ENCODE measurements at regions not wholly inside any gene's neighbourhood (a gene's known extent, or its start where the extent isn't known, plus 50 kb on each side); places are given as distances from the start of the nearest gene placed in this dataset.
"Not testable (repeated sequence)": the region's sequence is repeated elsewhere in the genome, so short reads cannot be mapped to it uniquely, and the experiment has no call there.

DNA sequence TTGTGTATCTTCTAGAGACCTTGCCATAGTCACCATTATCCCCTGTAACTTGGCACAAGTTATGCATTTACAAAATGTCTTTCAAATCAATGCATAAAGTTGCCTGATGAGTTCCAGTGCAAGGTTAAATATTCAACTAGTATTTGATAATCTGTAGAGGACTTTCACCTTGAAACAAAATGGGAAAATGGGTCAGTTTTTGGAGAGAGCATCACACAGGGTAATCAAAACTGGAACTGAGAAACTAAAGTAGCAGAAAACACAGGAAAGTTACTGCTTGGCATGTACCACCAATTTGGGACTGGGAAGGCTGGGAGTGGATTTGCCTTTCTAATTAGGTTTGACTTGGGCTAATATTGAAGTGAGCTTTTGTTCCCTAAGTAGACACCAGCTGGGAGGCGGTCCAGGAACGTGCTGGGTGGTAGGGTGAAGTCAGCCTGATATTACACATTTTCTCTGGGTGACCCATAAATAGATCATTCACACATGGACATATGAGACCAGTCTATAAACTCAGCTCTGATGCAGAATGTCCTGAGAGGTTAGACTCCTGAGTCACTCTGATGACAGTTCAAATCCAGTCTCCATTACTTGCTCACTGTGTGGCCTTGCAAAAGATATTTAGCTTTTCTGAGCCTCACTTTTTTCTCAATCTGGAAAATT lies 152.3 kb downstream of the PCTP start:
- no peak for DNase-seq

DNA sequence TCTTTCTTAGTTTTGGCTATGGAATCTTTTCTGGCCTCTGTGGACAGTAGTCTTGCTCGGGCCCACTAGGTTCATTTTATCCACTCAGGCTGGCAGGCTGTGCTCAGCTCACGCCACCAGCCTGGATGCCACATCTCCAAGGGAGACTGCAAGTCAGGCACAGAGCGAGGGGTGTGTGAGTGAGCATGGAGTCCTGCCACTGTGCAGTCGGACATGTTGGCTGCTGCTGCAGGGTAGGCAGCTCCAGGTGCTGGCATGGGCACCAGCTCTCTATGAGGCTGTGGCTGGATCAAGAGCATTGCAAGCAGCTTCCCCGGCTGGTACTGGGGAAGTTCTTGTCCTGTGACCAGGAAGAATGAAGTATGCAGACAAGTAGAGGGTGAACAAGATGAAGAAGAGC lies 158.9 kb downstream of the PCTP start:
- DNase-seq, result no peak

DNA sequence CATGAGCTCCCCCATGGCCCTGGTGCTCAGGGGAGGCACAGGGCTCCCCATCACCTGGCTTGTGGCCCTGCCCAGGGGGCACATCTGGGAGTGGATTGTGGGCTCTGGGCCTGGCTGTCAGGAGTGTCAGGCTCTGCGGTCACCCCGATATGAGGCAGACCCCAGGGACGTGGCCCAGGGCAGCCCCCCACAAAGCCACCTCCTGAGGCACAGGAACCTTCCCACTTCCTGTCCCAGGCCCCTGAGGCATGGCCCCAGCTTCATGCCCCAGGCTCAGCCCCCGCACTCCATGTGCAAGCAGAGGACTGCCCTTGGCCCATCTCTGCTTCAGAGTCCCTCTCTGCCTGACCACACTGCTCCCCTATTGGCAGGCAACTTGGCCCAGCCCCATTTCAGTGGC lies 160.3 kb downstream of the PCTP start:
- DNase-seq, result no peak

DNA sequence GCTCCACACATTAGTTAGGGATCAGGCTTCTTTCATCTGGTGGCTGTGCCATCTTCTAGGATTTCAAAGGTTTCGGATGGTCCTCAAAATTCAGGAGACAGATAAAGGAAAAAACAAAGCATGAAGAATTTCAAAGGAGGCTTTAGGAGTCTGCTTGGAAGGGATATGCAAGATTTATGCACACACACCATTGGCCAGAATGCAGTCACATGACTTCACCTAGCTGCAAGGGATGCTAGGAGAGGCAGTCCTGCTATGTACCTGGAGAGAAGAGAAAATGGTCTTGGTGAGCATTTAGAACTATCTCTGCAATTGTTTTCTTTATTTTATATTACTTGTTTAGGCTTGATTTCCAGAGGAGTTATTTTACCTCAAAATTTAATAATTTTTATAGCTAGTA lies 174.6 kb downstream of the PCTP start:
- DNase-seq, result no peak

DNA sequence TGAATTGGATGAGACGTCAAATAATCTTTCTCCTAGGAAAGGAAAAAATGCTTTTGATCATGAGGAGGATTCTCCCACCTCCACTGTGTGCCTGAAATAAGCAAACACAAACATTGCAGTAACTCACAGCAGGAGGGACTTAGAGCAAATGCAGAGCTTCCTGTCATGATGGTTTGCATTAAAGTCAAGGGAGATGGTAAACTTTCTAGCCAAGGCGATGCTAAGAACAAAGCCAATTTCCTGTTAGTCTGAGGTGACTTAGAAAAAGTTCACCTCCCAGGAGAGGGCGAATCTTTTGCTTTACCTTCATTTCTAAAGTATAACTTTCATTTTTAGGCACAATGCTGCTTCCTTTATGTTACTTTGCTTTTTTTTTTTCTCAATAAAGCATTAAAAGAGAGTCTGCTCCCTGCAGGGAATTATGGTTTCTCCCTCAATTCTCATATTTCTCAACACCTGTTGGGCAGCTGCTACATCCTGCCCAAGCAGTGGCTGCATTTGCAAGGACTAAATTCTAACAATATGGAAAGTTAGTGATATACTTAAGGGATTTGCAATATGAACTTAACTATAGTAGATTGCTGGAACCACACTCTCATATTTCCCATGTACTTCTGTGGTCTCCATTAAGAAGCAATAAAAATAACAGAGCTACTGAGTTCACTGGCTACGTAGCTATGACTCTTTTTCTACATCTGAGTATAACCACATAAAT lies 175.6 kb downstream of the PCTP start:
- no peak for DNase-seq

DNA sequence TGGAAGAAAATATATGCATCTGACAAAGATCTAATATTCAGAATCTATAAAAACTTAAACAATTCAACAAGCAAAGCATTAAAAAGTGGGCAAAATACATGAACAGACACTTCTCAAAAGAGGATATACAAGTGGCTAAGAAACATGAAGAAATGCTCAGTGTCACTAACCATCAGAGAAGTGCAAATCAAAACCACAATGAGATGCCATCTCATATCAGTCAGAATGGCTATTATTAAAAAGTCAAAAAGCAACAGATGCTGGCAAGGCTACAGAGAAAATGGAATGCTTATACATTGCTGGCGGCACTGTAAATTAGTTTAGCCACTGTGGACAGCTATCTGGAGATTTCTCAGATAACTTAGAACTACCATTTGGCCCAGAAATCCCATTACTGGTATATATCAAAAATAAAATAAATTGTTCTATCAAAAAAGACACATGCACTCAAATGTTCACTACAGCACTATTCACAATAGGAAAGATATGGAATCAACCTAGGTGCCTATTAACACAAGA lies 179.5 kb downstream of the PCTP start:
- DNase-seq, result no peak

DNA sequence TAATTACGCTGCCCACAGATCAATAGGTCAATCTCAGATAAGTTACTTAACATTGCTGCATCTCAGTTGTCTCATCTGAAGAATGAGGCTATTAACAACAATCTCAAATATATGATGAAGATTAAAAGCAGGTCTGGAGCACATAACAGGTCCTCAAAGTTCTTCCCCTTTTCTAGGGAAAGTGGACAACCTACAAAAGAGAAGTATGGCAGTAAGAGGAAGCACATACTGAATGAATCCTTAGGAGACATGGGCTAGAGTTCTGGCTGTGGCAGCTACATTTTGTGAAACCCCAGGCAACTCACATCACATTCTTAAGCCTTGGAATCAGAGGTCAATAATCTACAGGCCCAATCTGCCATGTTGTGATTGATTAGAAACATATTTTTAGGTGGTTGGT lies 180.6 kb downstream of the PCTP start:
- DNase-seq, result no peak

DNA sequence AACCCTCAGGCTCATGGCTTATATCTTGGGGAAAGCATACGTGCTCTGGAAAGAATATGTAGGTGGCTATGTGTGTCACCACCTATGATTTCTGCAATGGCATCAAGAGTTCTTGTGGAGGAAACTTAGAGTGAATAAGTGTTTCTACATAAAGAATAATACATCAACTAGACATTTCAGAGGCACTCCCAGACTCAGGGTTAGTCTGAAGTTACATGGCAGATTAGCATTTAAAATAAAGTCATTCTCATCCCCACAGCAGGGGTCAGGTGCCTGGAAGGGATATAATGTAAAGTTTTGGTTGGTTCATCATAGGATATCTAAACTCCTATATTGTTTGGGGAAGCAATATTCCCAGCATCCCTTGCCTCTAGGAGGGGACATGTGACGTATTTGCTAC lies 182.1 kb downstream of the PCTP start:
- no peak for DNase-seq

DNA sequence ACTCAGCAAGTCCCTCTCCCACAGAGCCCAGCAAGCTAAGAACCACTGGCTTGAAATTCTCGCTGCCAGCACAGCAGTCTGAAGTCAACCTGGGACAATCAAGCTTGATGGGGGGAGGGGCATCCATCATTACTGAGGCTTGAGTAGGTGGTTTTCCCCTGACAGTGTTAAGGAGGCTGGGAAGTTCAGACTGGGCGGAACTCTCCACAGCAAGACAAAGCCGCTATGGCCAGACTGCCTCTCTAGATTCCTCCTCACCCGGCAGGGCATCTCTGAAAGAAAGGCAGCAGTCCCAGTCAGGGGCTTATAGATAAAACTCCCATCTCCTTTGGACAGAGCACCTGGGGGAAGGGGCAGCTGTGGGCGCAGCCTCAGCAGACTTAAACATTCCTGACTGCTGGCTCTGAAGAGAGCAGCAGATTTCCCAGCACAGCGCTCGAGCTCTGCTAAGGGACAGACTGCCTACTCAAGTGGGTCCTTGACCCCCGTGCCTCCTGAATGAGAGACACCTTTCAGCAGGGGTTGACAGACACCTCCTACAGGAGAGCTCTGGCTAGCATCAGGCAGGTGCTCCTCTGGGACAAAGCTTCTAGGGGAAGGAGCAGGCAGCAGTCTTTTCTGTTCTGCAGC lies 188.4 kb downstream of the PCTP start:
- DNase-seq, result not testable (repeated sequence)

DNA sequence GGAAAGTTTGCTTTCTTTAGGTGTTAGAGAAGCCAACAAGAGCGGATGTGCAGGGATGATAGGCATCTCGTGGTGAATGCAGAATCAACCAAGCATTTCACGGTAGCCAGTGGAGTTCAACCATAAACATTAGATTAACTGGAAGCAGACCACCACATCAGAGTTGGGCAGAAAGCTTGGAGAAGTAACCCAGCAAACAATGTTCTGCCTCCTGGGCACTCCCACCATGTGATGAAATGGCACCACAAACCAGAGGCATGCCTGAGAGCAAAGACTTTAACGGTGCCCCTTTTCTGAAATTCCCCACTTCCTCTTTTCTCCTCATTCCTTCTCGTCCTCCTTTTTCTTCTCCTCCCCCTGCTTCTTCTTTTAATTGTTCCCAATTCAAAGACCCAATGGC lies 193.5 kb upstream of the ANKFN1 start:
- DNase-seq, result no peak

DNA sequence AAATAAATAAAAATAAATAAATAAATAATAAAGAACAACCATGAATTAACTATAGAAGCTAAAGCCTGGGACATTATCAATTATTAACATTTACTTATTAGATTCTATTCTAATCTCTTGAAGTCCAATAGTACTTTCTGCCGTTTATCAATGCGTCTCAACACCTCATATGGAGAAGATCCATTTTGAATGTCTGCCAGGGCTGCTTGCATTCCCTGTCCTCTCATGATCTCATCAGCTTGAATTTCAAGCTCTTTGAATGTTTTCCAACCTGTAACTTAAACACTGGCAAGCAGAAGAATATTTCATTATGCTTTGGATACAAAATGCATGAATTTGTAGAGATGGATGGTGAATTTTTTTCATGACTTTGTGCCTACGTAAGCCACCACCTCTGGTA lies 191.9 kb upstream of the ANKFN1 start:
- no peak for DNase-seq

DNA sequence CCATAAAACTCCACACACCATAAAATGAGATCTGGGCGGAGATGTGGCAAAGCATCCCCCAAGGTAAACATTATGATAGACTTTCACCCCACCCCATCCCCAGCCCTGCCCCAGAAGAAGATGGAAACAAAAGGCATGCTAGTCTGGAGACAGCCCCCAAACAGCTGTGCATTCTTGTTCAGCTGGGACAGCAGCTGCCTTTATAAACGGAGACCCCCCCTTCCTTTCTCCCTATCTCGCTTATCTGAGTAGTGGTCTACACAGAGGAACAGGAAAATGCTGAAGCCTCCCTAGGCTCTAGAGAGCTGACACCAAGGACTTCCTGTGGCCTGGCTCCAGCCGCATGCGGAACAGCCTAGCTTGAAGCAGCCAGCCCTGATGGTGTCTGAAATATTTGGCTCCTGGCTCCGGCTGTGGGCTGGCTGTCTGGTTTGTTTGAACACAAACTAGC lies 190.3 kb upstream of the ANKFN1 start:
- no peak for DNase-seq

DNA sequence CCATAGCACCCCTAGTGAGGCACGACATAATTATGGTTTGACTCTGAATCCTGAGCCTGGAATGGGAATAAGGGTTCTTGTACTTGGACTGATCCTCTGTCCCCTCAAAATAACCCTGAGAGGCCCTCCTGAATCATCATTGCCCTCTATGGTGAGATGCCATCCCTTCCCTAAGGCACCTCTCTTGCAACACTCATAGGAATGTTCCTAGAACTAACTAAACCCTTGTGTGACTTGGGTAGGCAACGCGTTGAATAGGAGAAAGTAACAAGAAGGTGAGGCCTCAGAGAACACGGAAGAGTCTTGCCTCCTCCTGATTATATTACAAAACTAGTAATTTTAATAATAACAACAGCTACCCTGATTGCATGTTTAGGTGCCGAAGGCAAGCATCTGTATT lies 189.1 kb upstream of the ANKFN1 start:
- no peak for DNase-seq

DNA sequence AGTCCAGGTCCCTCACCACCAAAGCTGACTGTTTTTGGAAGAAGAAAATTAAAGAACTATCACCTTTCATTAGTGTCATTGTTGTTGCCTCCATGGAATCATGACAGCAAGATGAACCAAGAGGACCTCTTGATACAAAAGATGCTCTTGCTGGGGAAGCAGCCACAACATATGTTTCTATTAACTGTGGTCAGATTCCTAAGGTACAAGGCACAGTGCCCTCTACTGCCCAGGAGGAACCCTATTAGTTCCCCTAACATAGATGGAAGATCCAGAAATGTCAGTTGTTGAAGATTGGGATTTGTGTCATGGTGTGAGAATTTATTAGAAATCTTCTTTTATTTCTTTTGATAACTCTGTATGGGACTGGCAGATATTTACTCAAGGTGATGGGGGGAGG lies 188.2 kb upstream of the ANKFN1 start:
- DNase-seq, result no peak

DNA sequence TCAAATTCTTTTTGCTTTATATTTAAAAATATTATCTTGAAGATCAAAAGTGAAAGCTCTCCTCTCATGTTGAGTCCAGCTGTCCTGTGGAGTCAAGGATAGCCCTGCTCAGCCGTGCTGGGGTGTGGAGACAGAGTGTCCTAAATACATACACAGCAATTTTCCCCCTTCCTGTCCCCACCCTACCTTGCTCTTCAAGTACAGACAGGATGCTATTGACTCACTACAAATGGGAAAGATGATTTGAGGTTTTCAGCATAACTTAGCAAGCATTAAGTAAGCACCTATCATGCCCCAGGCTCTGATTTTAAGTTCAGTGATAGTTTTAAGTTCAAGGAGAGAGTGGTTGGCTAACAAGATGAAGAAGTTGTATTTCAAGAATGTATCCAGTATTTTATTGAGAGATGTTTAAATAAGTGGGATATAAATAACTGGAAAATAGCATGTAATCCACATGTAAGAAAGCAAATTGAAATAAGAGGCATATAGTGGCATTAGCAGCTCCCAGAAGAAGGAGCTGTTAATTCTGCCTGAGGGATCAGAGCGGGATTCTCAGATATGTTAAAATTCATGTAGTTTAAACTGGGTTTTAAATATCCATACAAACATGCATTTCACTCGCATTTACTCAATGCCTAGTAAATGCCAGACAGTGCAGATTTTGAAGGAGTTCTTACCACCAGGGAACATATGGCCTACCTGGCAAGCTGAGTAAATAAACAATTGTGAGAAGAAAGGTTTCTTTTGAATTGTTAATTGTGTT lies 183.5 kb upstream of the ANKFN1 start:
- DNase-seq, result no peak

DNA sequence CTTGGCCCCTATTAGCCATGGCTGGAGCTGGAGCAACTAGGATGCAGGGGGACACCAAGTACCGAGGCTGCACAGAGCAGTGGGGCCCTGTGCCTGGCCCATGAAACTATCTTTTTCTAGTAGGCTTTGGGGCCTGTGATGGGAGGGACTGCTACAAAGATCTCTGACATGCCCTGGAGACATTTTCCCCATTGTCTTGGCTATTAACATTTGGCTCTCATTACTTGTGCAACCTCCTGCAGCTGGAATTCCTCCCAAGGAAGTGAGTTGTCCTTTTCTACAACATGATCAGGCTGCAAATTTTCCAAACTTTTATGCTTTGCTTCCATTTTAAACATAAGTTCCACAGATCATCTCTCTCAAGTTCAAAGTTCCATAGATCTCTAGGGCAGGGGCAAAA lies 174.7 kb upstream of the ANKFN1 start:
- no peak for DNase-seq

DNA sequence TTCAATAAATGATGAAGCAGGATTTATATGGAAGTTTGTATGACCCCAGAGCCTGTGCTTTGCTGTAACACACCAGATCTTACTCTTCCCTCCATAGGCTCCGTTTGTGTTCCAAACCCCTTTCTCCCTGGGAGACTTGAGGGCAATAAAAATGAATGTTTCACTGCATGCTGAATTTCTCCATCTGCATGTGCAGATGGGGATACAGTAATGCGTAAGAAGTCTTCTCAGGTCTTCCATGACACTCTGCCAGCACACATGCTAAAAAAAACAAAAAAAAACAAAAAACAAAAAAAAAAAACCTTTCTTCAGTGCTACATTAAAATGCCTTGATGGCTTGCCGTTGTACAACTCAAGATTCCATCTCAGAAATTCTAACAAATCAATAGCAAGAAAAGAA lies 170.2 kb upstream of the ANKFN1 start:
- no peak for DNase-seq

DNA sequence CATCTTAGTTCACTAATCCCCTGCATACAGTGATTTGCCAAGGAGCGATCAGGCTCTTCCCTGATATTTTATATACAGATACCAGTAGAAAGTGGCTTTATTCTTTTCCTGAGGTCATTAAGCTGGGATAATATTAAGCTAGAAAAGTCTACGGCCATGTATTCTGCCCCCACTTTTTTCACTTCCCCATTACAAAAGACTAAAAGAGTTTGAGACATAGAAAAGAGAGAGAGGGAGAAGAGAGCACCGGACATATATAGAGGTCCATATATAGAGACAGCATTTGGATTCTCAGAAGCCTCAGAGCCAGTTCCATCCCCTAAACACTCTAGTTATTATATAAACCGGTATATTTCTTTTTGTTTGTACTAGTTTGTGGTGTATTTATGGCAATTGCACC lies 166.5 kb upstream of the ANKFN1 start:
- DNase-seq, result no peak

DNA sequence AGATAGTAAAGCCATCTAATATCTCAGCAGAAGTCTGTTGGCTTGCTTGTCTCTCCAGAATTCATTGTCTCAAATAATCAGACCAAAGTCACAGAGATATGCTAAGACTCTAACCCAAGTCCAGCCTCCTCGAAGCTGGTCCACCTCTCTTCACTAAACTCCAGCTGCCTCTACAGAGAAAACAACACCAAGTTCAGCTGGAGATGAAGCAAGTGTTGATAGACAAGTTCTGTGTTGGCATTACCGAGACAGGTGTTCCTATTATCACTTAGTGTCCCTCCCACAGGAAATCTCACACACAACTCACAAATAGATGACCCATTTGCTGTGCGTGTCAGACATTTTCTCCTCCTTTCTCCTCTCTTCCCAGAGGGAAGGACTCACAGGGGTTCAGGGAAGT lies 164.4 kb upstream of the ANKFN1 start:
- no peak for DNase-seq

DNA sequence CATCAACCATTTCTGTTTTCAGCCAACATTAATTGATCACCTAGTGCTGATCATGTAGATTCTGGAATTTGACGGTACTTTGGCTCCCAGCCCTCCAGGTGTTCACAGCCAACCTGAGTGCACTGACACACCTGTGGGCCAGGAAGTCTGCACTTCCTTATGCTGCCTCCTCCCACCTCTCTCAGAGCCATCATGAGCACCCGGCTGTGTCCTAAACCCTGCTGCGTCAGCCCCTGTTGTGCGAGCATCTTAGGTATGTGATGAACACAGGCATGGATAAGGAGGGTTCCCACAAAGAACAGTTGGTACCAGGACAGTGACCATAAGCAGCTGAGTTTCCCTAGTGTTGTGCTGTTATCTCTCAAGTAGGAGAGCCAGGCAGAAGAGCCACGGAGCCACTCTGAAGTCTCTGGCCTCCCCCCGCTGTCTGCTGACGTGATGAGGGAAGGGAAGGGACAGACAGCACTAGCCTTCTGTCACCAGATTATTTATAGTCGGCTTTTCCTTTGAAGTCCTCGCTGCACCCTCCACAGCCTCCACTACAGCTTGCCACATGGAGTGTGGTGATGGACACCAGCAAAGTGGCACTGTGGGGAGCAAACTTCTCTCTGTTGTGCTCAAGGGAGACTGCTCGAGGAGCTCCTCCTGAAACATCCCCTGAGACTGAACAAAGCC lies 162.8 kb upstream of the ANKFN1 start:
- DNase-seq, result no peak

DNA sequence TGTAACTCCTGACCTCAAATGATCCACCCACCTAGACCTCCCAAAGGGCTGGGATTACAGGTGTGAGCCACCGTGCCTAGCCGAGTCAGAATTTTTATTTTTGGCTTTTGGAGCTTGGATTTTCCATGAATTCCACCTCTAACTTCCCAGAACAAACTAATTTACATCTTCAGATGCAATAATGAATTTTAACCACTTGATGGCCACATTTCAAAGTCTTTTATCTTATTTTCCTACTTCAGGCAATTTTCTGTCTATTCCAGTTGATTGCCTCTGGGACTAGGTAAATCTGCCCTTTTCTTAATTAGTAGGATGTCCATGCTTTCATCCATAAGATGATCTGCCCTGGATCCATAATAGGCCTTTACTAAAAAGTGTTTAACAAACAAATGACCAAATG lies 156.4 kb upstream of the ANKFN1 start:
- DNase-seq, result no peak
